Right lobe of liver (tissue), 6 donors: ENCODE measurements at regions not wholly inside any gene's neighbourhood (a gene's known extent, or its start where the extent isn't known, plus 50 kb on each side); places are given as distances from the start of the nearest gene placed in this dataset.
A peak's percentile ranks its signal among the peaks of the same experiment; 100 is the strongest.

Source experiments
- ATAC-seq, 4 donors: fragments of 200-7000 bp; cut with Tn5 transposase; one replicate each; pipeline ENCODE4 v1.9.1; 2020; ENCODE audit warnings: mild to moderate bottlenecking in 4 of 4, moderate library complexity in 4 of 4
- DNase-seq, 3 donors: peaks; one replicate each; pipeline ENCODE4 v3.0.0-alpha.2; 2020
- H3K27ac ChIP-seq, 3 donors: fragments of 200-600 bp; one replicate each; pipeline ENCODE4 v1.8.0; 2022
- H3K27me3 ChIP-seq, 2 donors: fragments of 200-600 bp; one replicate each; pipeline ENCODE4 v1.8.0; 2022
- H3K36me3 ChIP-seq, 4 donors: fragments of 200-600 bp; sonication (generic) in 1 of 4; one replicate each; pipeline versions ENCODE4 v1.5.1 to v1.8.0; 2017 to 2022; ENCODE audit warnings: control low read depth in 1 of 4
- H3K4me1 ChIP-seq, 4 donors: fragments of 200-600 bp; sonication (generic) in 1 of 4; one replicate each; pipeline versions ENCODE4 v1.5.1 to v1.8.0; 2017 to 2022; ENCODE audit warnings: control low read depth in 1 of 4
- H3K4me3 ChIP-seq, 3 donors: fragments of 200-600 bp; one replicate each; pipeline ENCODE4 v1.8.0; 2022
- H3K9me3 ChIP-seq, 4 donors: fragments of 200-600 bp; sonication (generic) in 1 of 4; one replicate each; pipeline versions ENCODE4 v1.5.1 to v1.8.0; 2017 to 2022; ENCODE audit warnings: control low read depth in 1 of 4
- CTCF ChIP-seq, 4 donors: fragments of 200-600 bp in 3 of 4; fragments of 450-650 bp in 1 of 4; IDR thresholded peaks; one replicate each; pipeline versions ENCODE4 v1.5.1 to v1.8.0; 2016 to 2022; ENCODE audit warnings: antibody characterized with exemption in 4 of 4, mild to moderate bottlenecking in 2 of 4
- POLR2A ChIP-seq: fragments of 450-650 bp; IDR thresholded peaks from one replicate; pipeline ENCODE4 v1.6.1; 2017; ENCODE audit warnings: antibody characterized with exemption, mild to moderate bottlenecking
- WGBS: methylation state at CpG from one replicate; pipeline ENCODE4 v1.1.6; 2018; ENCODE audit warnings: low coverage, low lambda C conversion rate; ENCODE audit not compliant: insufficient coverage; ENCODE audit errors: missing lambda C conversion rate; 5-methylcytosine and 5-hydroxymethylcytosine counted together
- intact Hi-C, 2 donors: fragments of 100-400 bp; cut with DNase I; formaldehyde crosslinking; loops; one replicate each; pipeline versions ENCODE4 v1.11.2 to v1.14.1; 2022
- donor health status: DM: no; HTN: yes; CAD: no.
- donor health status: DM: no; HTN: no; CAD: no.
- donor health status: DM: no; HTN: no; CAD: no.
- donor health status: DM: no; HTN: yes; CAD: no.
- donor health status: DM: no; HTN: yes; CAD: no.

GRCh38 chr2:209145941-209146681, 277.7 kb upstream of the MAP2 start:
- peak; percentile 35 to 51 (median 40) for ATAC-seq
- Histone ChIP-seq H3K4me3 (no peak overlapping the region), H3K27ac (no peak overlapping the region), H3K36me3 (no peaks in the 10 kb centered on the region), H3K27me3 (no peaks in the 10 kb centered on the region), H3K4me1 (no peaks in the 10 kb centered on the region), H3K9me3 (no peaks in the 10 kb centered on the region)
- intact Hi-C loops, result no loop called here
- 34% methylated on average over 7 of the region's 7 CpGs for WGBS
- no peak for TF ChIP-seq POLR2A
- no peak for DNase-seq

GRCh38 chr2:209146682-209147320, 277.0 kb upstream of the MAP2 start:
- no peak overlapping the region for H3K4me3 ChIP-seq
- TF ChIP-seq POLR2A (no peak), CTCF (IDR thresholded peaks at IDR 0.05) (no peak)
- H3K27ac ChIP-seq, result no peak overlapping the region
- intact Hi-C loops, result no loop called here
- H3K4me1 ChIP-seq, result no peaks in the 10 kb centered on the region
- 28% methylated on average over 2 of the region's 3 CpGs for WGBS
- H3K9me3 ChIP-seq, result no peaks in the 10 kb centered on the region
- ATAC-seq (peak in 3 of 4 donors; percentile 21 to 51 (median 27)), DNase-seq (no peak)
- no peaks in the 10 kb centered on the region for H3K27me3 ChIP-seq
- H3K36me3 ChIP-seq, result no peaks in the 10 kb centered on the region

GRCh38 chr2:209147981-209148380, 275.9 kb upstream of the MAP2 start:
- ATAC-seq, result no peak
- no peaks in the 10 kb centered on the region for H3K9me3 ChIP-seq
- DNase-seq, result no peak
- no peaks in the 10 kb centered on the region for H3K4me1 ChIP-seq
- no peak overlapping the region for H3K4me3 ChIP-seq
- no peak overlapping the region for H3K27ac ChIP-seq
- H3K27me3 ChIP-seq, result no peaks in the 10 kb centered on the region
- TF ChIP-seq POLR2A (no peak), CTCF (IDR thresholded peaks at IDR 0.05) (no peak)
- intact Hi-C loops, result no loop called here
- H3K36me3 ChIP-seq, result no peaks in the 10 kb centered on the region

GRCh38 chr2:209160800-209161588, 262.9 kb upstream of the MAP2 start:
- H3K36me3 ChIP-seq, result no peaks in the 10 kb centered on the region
- no peaks in the 10 kb centered on the region for H3K27me3 ChIP-seq
- no peaks in the 10 kb centered on the region for H3K4me1 ChIP-seq
- DNase-seq (no peak), ATAC-seq (no peak)
- no peak overlapping the region for H3K4me3 ChIP-seq
- 53% methylated on average over 2 of the region's 7 CpGs for WGBS
- TF ChIP-seq CTCF (IDR thresholded peaks at IDR 0.05) (no peak), POLR2A (no peak)
- intact Hi-C loops, result no loop called here
- no peaks in the 10 kb centered on the region for H3K9me3 ChIP-seq
- no peak overlapping the region for H3K27ac ChIP-seq

- WGBS, result 55% methylated on average over 2 of the region's 2 CpGs
- Histone ChIP-seq H3K9me3 (no peaks in the 10 kb centered on the region), H3K27me3 (no peaks in the 10 kb centered on the region), H3K4me3 (no peak overlapping the region), H3K4me1 (no peaks in the 10 kb centered on the region), H3K36me3 (no peaks in the 10 kb centered on the region), H3K27ac (no peak overlapping the region)
- DNase-seq (no peak), ATAC-seq (no peak)
- intact Hi-C loops, result no loop called here
- TF ChIP-seq POLR2A (no peak), CTCF (IDR thresholded peaks at IDR 0.05) (no peak)
These were observed 261.7 kb upstream of the MAP2 start for GRCh38 chr2:209162129-209162528.
